A549 (cell line): ENCODE measurements at regions not wholly inside any gene's neighbourhood (a gene's known extent, or its start where the extent isn't known, plus 50 kb on each side); places are given as distances from the start of the nearest gene placed in this dataset.

Experiments
- BHLHE40 ChIP-seq: IDR thresholded peaks from 2 replicates; pipeline ENCODE4 v1.6.1; 2012; ENCODE audit warnings: low read depth, low read length, inconsistent platforms
- CTCF ChIP-seq: fragments of >200 bp; sonication (Bioruptor Twin); formaldehyde crosslinking; IDR thresholded peaks from 3 replicates; pipeline ENCODE4 v1.5.1; 2016
- EP300 ChIP-seq, 2 experiments: fragments of >200 bp; sonication (Bioruptor Twin); formaldehyde crosslinking; IDR thresholded peaks; 2 replicates in 1 of 2; 3 replicates in 1 of 2; pipeline ENCODE4 v1.6.1; 2016 to 2017
- JUN ChIP-seq, 2 experiments: fragments of >200 bp; sonication (Bioruptor Twin); formaldehyde crosslinking; IDR thresholded peaks; 2 replicates in 1 of 2; 3 replicates in 1 of 2; pipeline ENCODE4 v1.6.1; 2016 to 2017
- NFE2L2 ChIP-seq: fragments of 150-350 bp; conservative IDR thresholded peaks from 2 replicates; pipeline ENCODE4 v1.6.1; 2014; ENCODE audit warnings: low read length
- POLR2A ChIP-seq: IDR thresholded peaks from 2 replicates; pipeline ENCODE4 v1.6.1; 2012; ENCODE audit warnings: mild to moderate bottlenecking, low read length
- RAD21 ChIP-seq, 2 experiments: fragments of >200 bp in 1 of 2; sonication (Bioruptor Twin) in 1 of 2; formaldehyde crosslinking in 1 of 2; IDR thresholded peaks in 1 of 2; conservative IDR thresholded peaks in 1 of 2; 2 replicates in 1 of 2; 3 replicates in 1 of 2; pipeline ENCODE4 v1.6.1; 2012 to 2018; ENCODE audit warnings: inconsistent platforms in 1 of 2
- RNF2 ChIP-seq: fragments of 200-600 bp; sonication (generic); IDR thresholded peaks from 2 replicates; pipeline ENCODE4 v1.6.1; 2016; ENCODE audit warnings: low read depth, mild to moderate bottlenecking, antibody characterized with exemption, moderate library complexity, borderline replicate concordance
- SMC3 ChIP-seq: fragments of >200 bp; sonication (Bioruptor Twin); formaldehyde crosslinking; IDR thresholded peaks from 3 replicates; pipeline ENCODE4 v1.6.1; 2018; ENCODE audit warnings: inconsistent platforms
- TF ChIP-seq, protein P1 (sequence below): fragments of 200-600 bp; sonication (generic); IDR thresholded peaks from 2 replicates; pipeline ENCODE4 v1.6.1; 2016; ENCODE audit warnings: antibody characterized with exemption, mild to moderate bottlenecking, moderate library complexity

DNA sequence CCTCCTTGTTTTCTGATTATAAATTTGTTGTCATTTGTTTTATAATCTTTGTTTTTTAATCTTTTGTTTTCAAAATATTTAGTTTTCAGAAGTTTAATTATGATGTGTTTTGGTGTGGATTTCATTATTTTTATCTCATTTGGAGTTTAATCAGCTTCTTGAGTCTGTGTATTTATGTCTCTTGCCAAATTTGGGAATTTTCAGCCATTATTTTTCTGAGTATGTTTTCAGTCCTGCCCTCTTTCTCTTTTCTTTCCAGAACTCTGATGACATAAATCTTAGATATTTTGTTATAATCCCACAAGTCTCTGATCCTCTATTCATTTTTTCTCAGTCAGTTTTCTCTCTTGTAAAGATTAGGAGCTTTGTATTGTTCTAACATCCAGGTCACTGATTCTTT lies 89.8 kb downstream of the RHOU start:
- TF ChIP-seq NFE2L2 (no peak), CTCF (no peak), EP300 (IDR thresholded peaks at IDR 0.05) (no peak), SMC3 (no peak), RNF2 (no peak), JUN (IDR thresholded peaks at IDR 0.05) (no peak), POLR2A (no peak), RAD21 (conservative IDR thresholded peaks at IDR 0.05 in 1 of 2, IDR thresholded peaks at IDR 0.05 in 1 of 2) (no peak), BHLHE40 (no peak)
- TF ChIP-seq, protein P1, sequence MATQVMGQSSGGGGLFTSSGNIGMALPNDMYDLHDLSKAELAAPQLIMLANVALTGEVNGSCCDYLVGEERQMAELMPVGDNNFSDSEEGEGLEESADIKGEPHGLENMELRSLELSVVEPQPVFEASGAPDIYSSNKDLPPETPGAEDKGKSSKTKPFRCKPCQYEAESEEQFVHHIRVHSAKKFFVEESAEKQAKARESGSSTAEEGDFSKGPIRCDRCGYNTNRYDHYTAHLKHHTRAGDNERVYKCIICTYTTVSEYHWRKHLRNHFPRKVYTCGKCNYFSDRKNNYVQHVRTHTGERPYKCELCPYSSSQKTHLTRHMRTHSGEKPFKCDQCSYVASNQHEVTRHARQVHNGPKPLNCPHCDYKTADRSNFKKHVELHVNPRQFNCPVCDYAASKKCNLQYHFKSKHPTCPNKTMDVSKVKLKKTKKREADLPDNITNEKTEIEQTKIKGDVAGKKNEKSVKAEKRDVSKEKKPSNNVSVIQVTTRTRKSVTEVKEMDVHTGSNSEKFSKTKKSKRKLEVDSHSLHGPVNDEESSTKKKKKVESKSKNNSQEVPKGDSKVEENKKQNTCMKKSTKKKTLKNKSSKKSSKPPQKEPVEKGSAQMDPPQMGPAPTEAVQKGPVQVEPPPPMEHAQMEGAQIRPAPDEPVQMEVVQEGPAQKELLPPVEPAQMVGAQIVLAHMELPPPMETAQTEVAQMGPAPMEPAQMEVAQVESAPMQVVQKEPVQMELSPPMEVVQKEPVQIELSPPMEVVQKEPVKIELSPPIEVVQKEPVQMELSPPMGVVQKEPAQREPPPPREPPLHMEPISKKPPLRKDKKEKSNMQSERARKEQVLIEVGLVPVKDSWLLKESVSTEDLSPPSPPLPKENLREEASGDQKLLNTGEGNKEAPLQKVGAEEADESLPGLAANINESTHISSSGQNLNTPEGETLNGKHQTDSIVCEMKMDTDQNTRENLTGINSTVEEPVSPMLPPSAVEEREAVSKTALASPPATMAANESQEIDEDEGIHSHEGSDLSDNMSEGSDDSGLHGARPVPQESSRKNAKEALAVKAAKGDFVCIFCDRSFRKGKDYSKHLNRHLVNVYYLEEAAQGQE = no peak
